ENCODE measurements at regions not wholly inside any gene's neighbourhood (a gene's known extent, or its start where the extent isn't known, plus 50 kb on each side); places are given as distances from the start of the nearest gene placed in this dataset.

DNA sequence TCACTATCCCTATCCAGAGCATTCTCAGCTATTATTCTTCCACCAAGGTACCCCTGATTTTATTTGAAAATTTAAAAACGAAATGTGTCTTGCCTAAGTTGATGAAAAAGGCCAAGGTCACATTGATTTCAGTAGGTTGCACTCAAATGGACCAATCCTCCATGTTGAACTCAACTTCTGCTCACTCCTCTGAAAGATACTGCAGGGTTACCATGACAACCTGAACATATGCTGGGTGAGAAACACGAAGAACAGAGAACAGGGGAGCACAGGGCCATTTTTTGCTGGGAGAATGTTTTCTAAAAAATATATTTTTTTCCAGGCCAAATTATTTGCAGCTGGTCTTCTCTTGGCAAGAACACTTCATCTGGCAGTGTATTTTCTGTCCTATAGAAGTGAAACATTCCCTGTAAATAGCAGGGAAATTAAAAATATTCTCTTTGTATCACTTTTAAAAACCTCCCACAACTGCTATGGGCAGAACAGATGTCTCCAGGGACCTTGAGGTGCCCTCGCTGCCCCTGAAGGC, 215.9 kb downstream of the NXNL2 start:
- TF ChIP-seq, protein P1, sequence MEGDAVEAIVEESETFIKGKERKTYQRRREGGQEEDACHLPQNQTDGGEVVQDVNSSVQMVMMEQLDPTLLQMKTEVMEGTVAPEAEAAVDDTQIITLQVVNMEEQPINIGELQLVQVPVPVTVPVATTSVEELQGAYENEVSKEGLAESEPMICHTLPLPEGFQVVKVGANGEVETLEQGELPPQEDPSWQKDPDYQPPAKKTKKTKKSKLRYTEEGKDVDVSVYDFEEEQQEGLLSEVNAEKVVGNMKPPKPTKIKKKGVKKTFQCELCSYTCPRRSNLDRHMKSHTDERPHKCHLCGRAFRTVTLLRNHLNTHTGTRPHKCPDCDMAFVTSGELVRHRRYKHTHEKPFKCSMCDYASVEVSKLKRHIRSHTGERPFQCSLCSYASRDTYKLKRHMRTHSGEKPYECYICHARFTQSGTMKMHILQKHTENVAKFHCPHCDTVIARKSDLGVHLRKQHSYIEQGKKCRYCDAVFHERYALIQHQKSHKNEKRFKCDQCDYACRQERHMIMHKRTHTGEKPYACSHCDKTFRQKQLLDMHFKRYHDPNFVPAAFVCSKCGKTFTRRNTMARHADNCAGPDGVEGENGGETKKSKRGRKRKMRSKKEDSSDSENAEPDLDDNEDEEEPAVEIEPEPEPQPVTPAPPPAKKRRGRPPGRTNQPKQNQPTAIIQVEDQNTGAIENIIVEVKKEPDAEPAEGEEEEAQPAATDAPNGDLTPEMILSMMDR (IDR thresholded peaks at IDR 0.05) = no peak
- TF ChIP-seq POLR2A (IDR thresholded peaks at IDR 0.05) = no peak

Data from lower leg skin (tissue), 3 donors.